Glutamatergic neuron (in vitro differentiated cells): ENCODE measurements at regions not wholly inside any gene's neighbourhood (a gene's known extent, or its start where the extent isn't known, plus 50 kb on each side); places are given as distances from the start of the nearest gene placed in this dataset.

ENCODE experiments used
- DNase-seq: peaks from one replicate; pipeline ENCODE4 v3.0.0; 2022
- H3K27ac Mint-ChIP-seq: one replicate; pipeline ENCODE4 v1.8.0; 2020; ENCODE audit warnings: mild to moderate bottlenecking, mixed read lengths, inconsistent platforms; ENCODE audit not compliant: unreplicated experiment
- H3K27me3 Mint-ChIP-seq: one replicate; pipeline ENCODE4 v1.8.0; 2020; ENCODE audit warnings: mild to moderate bottlenecking, moderate library complexity, mixed read lengths, inconsistent platforms; ENCODE audit not compliant: unreplicated experiment
- H3K36me3 Mint-ChIP-seq: one replicate; pipeline ENCODE4 v1.8.0; 2020; ENCODE audit warnings: mild to moderate bottlenecking, mixed read lengths, inconsistent platforms; ENCODE audit not compliant: unreplicated experiment
- H3K4me1 Mint-ChIP-seq: one replicate; pipeline ENCODE4 v1.8.0; 2020; ENCODE audit warnings: mild to moderate bottlenecking, low read depth, mixed read lengths, inconsistent platforms; ENCODE audit not compliant: unreplicated experiment
- H3K4me3 Mint-ChIP-seq: one replicate; pipeline ENCODE4 v1.8.0; 2020; ENCODE audit warnings: mild to moderate bottlenecking, mixed read lengths, inconsistent platforms; ENCODE audit not compliant: unreplicated experiment
- H3K9me3 Mint-ChIP-seq: one replicate; pipeline ENCODE4 v1.8.0; 2020; ENCODE audit warnings: mild to moderate bottlenecking, moderate library complexity, mixed read lengths, inconsistent platforms; ENCODE audit not compliant: unreplicated experiment
- CTCF ChIP-seq: fragments of 200-600 bp; sonication (generic); IDR thresholded peaks from one replicate; pipeline ENCODE4 v1.5.0; 2021; ENCODE audit not compliant: partially characterized antibody, unreplicated experiment

GRCh38 chr7:121575194-121575765 lies 179.2 kb upstream of the FAM3C start:
- Mint-ChIP-seq H3K4me3 (no peak overlapping the region), H3K36me3 (no peaks in the 10 kb centered on the region), H3K9me3 (no peaks in the 10 kb centered on the region), H3K4me1 (peaks cover 7% of the 10 kb centered on the region), H3K27ac (no peak overlapping the region), H3K27me3 (peaks cover 1% of the 10 kb centered on the region)
- no peak for DNase-seq
- no peak for TF ChIP-seq CTCF

- H3K9me3 Mint-ChIP-seq = no peaks in the 10 kb centered on the region
- H3K4me3 Mint-ChIP-seq = no peak overlapping the region
- H3K36me3 Mint-ChIP-seq = no peaks in the 10 kb centered on the region
- peaks cover 1% of the 10 kb centered on the region for H3K27me3 Mint-ChIP-seq
- H3K4me1 Mint-ChIP-seq = peaks cover 7% of the 10 kb centered on the region
- H3K27ac Mint-ChIP-seq = no peak overlapping the region
- no peak for TF ChIP-seq CTCF
- DNase-seq = no peak
These were observed 178.0 kb upstream of the FAM3C start for GRCh38 chr7:121574109-121574508.

- no peak overlapping the region for H3K27ac Mint-ChIP-seq
These were observed 176.5 kb upstream of the FAM3C start for GRCh38 chr7:121572615-121573014.

GRCh38 chr7:121570365-121570764 lies 174.3 kb upstream of the FAM3C start:
- H3K36me3 Mint-ChIP-seq = no peaks in the 10 kb centered on the region
- H3K4me3 Mint-ChIP-seq = no peak overlapping the region
- no peak for TF ChIP-seq CTCF
- DNase-seq = no peak
- no peak overlapping the region for H3K27ac Mint-ChIP-seq
- H3K27me3 Mint-ChIP-seq = peaks cover 1% of the 10 kb centered on the region
- H3K4me1 Mint-ChIP-seq = peaks cover 5% of the 10 kb centered on the region
- no peaks in the 10 kb centered on the region for H3K9me3 Mint-ChIP-seq

More at GRCh38 chr7:121572615-121573014, 176.5 kb upstream of the FAM3C start:
- Mint-ChIP-seq H3K4me1 (peaks cover 7% of the 10 kb centered on the region), H3K4me3 (no peak overlapping the region), H3K9me3 (no peaks in the 10 kb centered on the region), H3K36me3 (no peaks in the 10 kb centered on the region), H3K27me3 (peaks cover 1% of the 10 kb centered on the region)
- TF ChIP-seq CTCF = no peak
- DNase-seq = no peak

- no peak for DNase-seq
- Mint-ChIP-seq H3K9me3 (no peaks in the 10 kb centered on the region), H3K27ac (no peak overlapping the region), H3K36me3 (no peaks in the 10 kb centered on the region), H3K4me3 (no peak overlapping the region), H3K4me1 (no peaks in the 10 kb centered on the region), H3K27me3 (no peaks in the 10 kb centered on the region)
- TF ChIP-seq CTCF = peak; percentile 35
These were observed 167.1 kb upstream of the FAM3C start for GRCh38 chr7:121563177-121563576.
